ENCODE measurements at regions not wholly inside any gene's neighbourhood (a gene's known extent, or its start where the extent isn't known, plus 50 kb on each side); places are given as distances from the start of the nearest gene placed in this dataset.

GRCh38 chr4:167842487-167842886 lies 249.8 kb upstream of the ANXA10 start (continued):
- TF ChIP-seq RAD21 (IDR thresholded peaks at IDR 0.05 in 1 of 2, conservative IDR thresholded peaks at IDR 0.05 in 1 of 2; ENCODE audit: low read depth in 2 of 2, low read length in 2 of 2) (no peak), RXRA (IDR thresholded peaks at IDR 0.05; ENCODE audit: insufficient read depth, low read depth, low read length) (no peak), E2F6 (IDR thresholded peaks at IDR 0.05) (no peak)
